ENCODE measurements at regions not wholly inside any gene's neighbourhood (a gene's known extent, or its start where the extent isn't known, plus 50 kb on each side); places are given as distances from the start of the nearest gene placed in this dataset.
A peak's percentile ranks its signal among the peaks of the same experiment; 100 is the strongest.

DNA sequence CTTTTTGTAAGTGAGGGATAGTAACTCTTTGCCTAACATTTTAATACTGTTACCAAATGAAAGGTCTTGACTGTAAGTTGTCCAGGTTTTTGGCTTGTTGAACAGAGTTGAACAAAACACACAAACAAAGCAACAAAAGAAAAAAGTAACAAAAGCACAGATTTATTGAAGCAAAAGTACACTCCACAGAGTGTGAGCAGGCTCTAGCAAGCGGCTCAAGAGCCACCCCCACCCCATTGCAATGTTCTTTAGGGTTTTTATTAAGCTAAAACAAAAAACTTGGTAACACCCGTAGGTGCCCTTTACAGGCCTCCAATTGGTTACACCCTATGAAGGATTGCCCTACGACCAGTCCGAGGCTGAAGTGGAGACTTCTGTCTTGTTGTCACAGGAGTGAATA, 197.4 kb upstream of the MAP3K1 start:
- DNase-seq (ENCODE audit: low spot score) = no peak
- peaks cover 0 to 24% of the 10 kb centered on the region in 2 donors for H3K4me1 ChIP-seq
- no peak overlapping the region for H3K4me3 ChIP-seq
- H3K36me3 ChIP-seq = no peaks in the 10 kb centered on the region
- H3K9me3 ChIP-seq = peaks cover 0 to 30% of the 10 kb centered on the region in 2 donors
- no peaks in the 10 kb centered on the region for H3K27me3 ChIP-seq
- TF ChIP-seq, protein P1, sequence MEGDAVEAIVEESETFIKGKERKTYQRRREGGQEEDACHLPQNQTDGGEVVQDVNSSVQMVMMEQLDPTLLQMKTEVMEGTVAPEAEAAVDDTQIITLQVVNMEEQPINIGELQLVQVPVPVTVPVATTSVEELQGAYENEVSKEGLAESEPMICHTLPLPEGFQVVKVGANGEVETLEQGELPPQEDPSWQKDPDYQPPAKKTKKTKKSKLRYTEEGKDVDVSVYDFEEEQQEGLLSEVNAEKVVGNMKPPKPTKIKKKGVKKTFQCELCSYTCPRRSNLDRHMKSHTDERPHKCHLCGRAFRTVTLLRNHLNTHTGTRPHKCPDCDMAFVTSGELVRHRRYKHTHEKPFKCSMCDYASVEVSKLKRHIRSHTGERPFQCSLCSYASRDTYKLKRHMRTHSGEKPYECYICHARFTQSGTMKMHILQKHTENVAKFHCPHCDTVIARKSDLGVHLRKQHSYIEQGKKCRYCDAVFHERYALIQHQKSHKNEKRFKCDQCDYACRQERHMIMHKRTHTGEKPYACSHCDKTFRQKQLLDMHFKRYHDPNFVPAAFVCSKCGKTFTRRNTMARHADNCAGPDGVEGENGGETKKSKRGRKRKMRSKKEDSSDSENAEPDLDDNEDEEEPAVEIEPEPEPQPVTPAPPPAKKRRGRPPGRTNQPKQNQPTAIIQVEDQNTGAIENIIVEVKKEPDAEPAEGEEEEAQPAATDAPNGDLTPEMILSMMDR (IDR thresholded peaks at IDR 0.05) = no peak
- H3K27ac ChIP-seq = no peak overlapping the region

DNA sequence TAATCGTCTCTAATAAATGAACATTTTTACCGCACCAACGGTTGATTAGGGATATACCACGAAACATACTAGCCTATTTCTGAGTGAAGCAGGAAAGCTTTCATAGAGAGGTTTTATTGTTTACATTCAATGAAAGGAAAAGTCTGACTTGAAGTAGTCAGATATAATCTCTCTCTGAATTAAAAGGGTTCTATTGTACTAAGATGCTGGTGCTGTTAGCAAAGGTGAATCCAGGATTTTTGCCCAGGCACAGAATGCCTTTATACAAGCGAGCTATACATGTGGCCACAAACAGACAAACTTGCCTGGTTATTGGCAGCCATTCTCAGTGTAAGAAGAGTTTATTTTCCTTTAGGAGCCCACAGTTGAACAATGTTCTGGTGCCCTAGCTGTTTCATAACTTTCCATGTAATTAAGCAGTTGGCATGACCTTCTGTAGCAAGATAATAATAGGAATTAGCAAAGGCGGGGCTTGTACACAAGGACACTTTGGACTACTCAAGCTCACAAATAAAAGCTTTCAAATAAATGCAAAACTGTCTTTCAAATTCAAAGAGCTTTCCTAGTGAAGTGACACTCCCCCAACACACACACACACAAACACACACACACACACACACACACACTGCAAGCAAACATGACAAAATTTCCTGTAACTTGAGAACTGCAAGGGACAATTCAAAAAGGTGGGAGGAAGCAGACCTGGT, 198.7 kb upstream of the MAP3K1 start:
- Histone ChIP-seq H3K27ac (peak overlapping the region in 1 of 2 donors; percentile 7), H3K27me3 (no peaks in the 10 kb centered on the region), H3K36me3 (no peaks in the 10 kb centered on the region), H3K4me3 (no peak overlapping the region), H3K9me3 (peaks cover 0 to 28% of the 10 kb centered on the region in 2 donors), H3K4me1 (peaks cover 0 to 24% of the 10 kb centered on the region in 2 donors)
- DNase-seq (ENCODE audit: low spot score) = no peak
- TF ChIP-seq, protein P1 (IDR thresholded peaks at IDR 0.05) = no peak

DNA sequence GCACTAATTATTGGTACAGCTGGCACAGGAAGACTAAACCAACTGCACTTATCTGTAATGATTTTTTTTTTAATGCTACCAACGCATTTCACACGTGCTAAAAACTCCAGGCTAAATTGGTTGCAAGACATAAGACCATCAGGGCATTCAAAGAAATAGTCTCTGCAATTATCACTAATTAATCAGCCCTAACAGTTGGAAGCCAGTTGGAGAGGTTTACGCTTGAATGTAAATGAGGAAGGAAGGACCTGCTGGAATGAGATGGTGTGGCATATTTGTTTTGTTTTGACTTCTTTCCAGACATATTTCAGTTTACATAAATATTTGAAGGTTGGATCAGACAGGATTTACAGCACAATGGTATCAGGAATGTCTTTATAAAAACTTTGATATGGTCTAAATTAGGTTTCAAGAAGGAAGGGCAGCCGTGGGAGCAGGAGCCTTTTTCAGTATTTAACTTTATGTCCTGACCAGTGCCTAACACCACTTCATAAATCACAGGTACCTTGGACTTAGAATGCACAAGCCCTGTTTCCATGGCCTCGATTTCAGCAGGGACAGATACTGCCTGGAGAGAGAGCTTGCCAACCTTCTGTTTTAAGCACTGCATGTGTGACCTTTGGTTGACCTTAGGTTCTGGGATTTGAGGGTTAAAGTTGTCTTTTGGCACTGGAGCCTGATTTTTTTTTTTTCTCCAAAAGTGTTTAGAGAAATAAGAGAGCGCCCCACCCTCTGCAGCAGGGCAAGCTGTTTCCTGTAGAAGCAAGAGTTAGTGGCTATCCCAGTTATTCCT, 199.8 kb upstream of the MAP3K1 start:
- no peak for DNase-seq (ENCODE audit: low spot score)
- peak overlapping the region in 1 of 2 donors; percentile 7 for H3K27ac ChIP-seq
- H3K4me3 ChIP-seq = no peak overlapping the region

DNA sequence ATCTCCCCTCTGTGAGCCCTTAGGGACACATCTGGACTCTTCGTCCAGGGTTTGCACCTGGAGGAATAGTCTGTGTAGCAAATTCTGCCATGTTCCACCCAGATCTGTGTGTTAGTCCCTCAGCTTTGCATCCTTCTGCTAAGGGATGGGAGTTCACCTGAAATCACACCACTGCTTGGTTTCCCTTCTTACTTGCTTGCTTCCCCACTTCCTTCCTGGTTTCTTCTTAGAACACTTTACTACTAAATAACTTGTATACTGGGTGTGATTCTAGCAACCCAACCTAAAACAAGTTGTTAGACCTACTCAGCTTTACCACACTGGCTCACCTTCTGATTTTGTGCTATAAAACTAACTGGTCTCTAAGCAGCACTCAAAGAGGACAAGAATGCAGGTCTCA, 202.6 kb upstream of the MAP3K1 start:
- H3K27me3 ChIP-seq = no peaks in the 10 kb centered on the region
- H3K4me3 ChIP-seq = no peak overlapping the region
- peaks cover 0 to 12% of the 10 kb centered on the region in 2 donors for H3K9me3 ChIP-seq
- TF ChIP-seq, protein P1 (IDR thresholded peaks at IDR 0.05) = no peak
- H3K4me1 ChIP-seq = peaks cover 0 to 25% of the 10 kb centered on the region in 2 donors
- no peak for DNase-seq (ENCODE audit: low spot score)
- H3K36me3 ChIP-seq = no peaks in the 10 kb centered on the region
- H3K27ac ChIP-seq = no peak overlapping the region

More for the DNA sequence above, 199.8 kb upstream of the MAP3K1 start:
- TF ChIP-seq, protein P1 (IDR thresholded peaks at IDR 0.05) = no peak
- no peaks in the 10 kb centered on the region for H3K36me3 ChIP-seq
- H3K4me1 ChIP-seq = peaks cover 0 to 24% of the 10 kb centered on the region in 2 donors
- H3K27me3 ChIP-seq = no peaks in the 10 kb centered on the region
- peaks cover 0 to 24% of the 10 kb centered on the region in 2 donors for H3K9me3 ChIP-seq

DNA sequence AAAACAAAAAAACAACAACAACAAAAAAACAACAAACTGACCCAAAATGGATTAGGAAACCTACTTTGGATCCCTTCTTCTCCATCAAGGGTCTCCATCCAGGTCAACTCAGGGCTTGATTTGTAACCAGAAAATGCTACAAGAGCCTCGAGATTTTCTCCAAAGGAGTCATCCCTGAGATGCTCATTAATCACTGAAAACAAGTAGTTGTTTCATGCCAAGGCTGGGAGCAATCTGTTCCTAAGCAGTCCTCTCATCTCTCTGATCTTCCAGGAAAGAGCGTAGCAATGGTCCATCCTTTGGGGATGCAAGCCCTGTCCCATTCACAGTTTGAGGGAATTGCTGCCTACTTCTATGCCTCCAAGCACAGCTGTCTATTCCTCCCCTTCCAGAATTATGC, 203.0 kb upstream of the MAP3K1 start:
- Histone ChIP-seq H3K36me3 (no peaks in the 10 kb centered on the region), H3K27me3 (no peaks in the 10 kb centered on the region), H3K27ac (no peak overlapping the region), H3K4me3 (no peak overlapping the region), H3K4me1 (peaks cover 0 to 27% of the 10 kb centered on the region in 2 donors), H3K9me3 (peaks cover 0 to 9% of the 10 kb centered on the region in 2 donors)
- DNase-seq (ENCODE audit: low spot score) = no peak
- TF ChIP-seq, protein P1 (IDR thresholded peaks at IDR 0.05) = no peak

Measured in right atrium auricular region (tissue), 2 donors.